ENCODE measurements at regions not wholly inside any gene's neighbourhood (a gene's known extent, or its start where the extent isn't known, plus 50 kb on each side); places are given as distances from the start of the nearest gene placed in this dataset.

- H3K27me3 ChIP-seq (ENCODE audit: insufficient read depth in 3 of 3, low read length in 2 of 3) = no peaks in the 10 kb centered on the region
- H3K4me1 ChIP-seq = no peaks in the 10 kb centered on the region
- no peak overlapping the region for H3K4me3 ChIP-seq
- no peaks in the 10 kb centered on the region for H3K9me3 ChIP-seq
- TF ChIP-seq CTCF (IDR thresholded peaks at IDR 0.05) = no peak
- DNase-seq (no peak), ATAC-seq (no peak)
- WGBS, 3 donors = 91 to 94% (median 93%) methylated on average over 6 of the region's 6 CpGs
- intact Hi-C loops (cut with DNase I) = no loop called here
- no peak overlapping the region for H3K27ac ChIP-seq
- H3K36me3 ChIP-seq (ENCODE audit: insufficient read depth in 1 of 2, low read depth in 1 of 2) = no peaks in the 10 kb centered on the region
Measured at GRCh38 chr4:187942968-187943367, 52.6 kb upstream of the ZFP42 start.

GRCh38 chr4:187944179-187944578 is 51.4 kb upstream of the ZFP42 start:
- no peak for DNase-seq
- Histone ChIP-seq H3K4me3 (no peak overlapping the region), H3K36me3 (ENCODE audit: insufficient read depth in 1 of 2, low read depth in 1 of 2) (no peaks in the 10 kb centered on the region), H3K4me1 (no peaks in the 10 kb centered on the region), H3K27ac (no peak overlapping the region), H3K9me3 (no peaks in the 10 kb centered on the region), H3K27me3 (ENCODE audit: insufficient read depth in 3 of 3, low read length in 2 of 3) (no peaks in the 10 kb centered on the region)
- 79 to 85% (median 84%) methylated on average over 7 of the region's 7 CpGs for WGBS, 3 donors
- intact Hi-C loops (cut with DNase I) = no loop called here
- ATAC-seq = no peak
- TF ChIP-seq CTCF (IDR thresholded peaks at IDR 0.05) = no peak

Data from psoas muscle (tissue), 7 donors.